PC-9 (cell line): ENCODE measurements at regions not wholly inside any gene's neighbourhood (a gene's known extent, or its start where the extent isn't known, plus 50 kb on each side); places are given as distances from the start of the nearest gene placed in this dataset.

ENCODE experiments used
- EZH2 ChIP-seq: fragments of 200-600 bp; sonication (generic); IDR thresholded peaks from 2 replicates; pipeline ENCODE4 v1.8.0; 2017; ENCODE audit warnings: antibody characterized with exemption, low read depth
- TF ChIP-seq, protein P1 (sequence below): fragments of 200-600 bp; sonication (generic); conservative IDR thresholded peaks from 2 replicates; pipeline ENCODE4 v1.6.1; 2017; ENCODE audit warnings: mixed run types, antibody characterized with exemption, mild to moderate bottlenecking, moderate library complexity

DNA sequence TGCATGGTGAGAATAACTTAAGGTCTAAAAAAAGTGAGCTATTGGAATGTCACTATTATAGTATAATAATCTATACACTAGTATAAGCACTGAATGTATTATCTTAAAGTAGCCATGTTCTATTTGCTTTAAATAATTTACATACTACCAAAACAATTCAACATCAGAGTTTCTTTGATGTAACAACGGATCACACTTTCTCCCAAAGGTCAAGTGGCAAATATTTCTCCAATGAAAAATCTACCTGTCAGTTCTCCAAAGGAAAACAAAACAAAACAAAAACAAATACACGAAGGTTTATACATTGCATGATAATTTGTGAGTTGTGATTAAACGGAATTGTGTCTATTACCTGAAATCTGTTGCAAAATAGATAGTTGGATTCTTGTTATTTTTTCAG is 581.4 kb downstream of the USP25 start:
- TF ChIP-seq, protein P1, sequence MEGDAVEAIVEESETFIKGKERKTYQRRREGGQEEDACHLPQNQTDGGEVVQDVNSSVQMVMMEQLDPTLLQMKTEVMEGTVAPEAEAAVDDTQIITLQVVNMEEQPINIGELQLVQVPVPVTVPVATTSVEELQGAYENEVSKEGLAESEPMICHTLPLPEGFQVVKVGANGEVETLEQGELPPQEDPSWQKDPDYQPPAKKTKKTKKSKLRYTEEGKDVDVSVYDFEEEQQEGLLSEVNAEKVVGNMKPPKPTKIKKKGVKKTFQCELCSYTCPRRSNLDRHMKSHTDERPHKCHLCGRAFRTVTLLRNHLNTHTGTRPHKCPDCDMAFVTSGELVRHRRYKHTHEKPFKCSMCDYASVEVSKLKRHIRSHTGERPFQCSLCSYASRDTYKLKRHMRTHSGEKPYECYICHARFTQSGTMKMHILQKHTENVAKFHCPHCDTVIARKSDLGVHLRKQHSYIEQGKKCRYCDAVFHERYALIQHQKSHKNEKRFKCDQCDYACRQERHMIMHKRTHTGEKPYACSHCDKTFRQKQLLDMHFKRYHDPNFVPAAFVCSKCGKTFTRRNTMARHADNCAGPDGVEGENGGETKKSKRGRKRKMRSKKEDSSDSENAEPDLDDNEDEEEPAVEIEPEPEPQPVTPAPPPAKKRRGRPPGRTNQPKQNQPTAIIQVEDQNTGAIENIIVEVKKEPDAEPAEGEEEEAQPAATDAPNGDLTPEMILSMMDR: no peak
- no peak for TF ChIP-seq EZH2
